ENCODE measurements at regions not wholly inside any gene's neighbourhood (a gene's known extent, or its start where the extent isn't known, plus 50 kb on each side); places are given as distances from the start of the nearest gene placed in this dataset.

DNA sequence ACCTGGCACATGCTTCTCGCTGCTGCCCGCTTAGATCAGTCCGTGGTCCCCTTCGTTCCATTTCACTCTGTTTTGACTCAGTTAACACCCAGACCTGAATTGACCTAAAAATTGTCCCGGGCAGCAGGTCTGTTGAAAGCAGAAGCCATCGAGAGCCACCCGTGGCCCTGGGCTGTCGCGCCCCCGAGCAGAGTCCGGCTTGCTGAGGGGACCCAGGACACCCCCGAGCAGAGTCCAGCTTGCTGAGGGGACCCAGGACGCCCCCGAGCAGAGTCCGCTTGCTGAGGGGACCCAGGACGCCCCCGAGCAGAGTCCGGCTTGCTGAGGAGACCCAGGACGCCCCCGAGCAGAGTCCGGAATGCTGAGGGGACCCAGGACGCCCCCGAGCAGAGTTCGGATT is 50.2 kb upstream of the GALNT9 start:
- Histone ChIP-seq H4K5ac (ENCODE audit: low read depth, low read length) (no peak overlapping the region), H3K27ac (ENCODE audit: insufficient read depth, low read length) (no peak overlapping the region), H3K23ac (ENCODE audit: low read depth, low read length) (no peak overlapping the region), H2AK5ac (ENCODE audit: low read depth, low read length) (no peak overlapping the region), H4K91ac (ENCODE audit: insufficient read depth, low read depth, low read length) (no peak overlapping the region), H3K4me2 (ENCODE audit: low read depth, low read length) (no peak overlapping the region), H3K9ac (ENCODE audit: low read depth, low read length) (no peak overlapping the region), H2BK15ac (ENCODE audit: low read depth, low read length) (no peak overlapping the region), H3K36me3 (ENCODE audit: control insufficient read depth, insufficient read depth, low read length) (no peaks in the 10 kb centered on the region), H2BK5ac (ENCODE audit: low read depth, low read length, poor library complexity, severe bottlenecking) (no peak overlapping the region), H3K56ac (ENCODE audit: extremely low read depth, insufficient read depth, low read length) (no peak overlapping the region), H3K4me3 (ENCODE audit: insufficient read depth, low read depth, low read length) (no peak overlapping the region), H3K27me3 (ENCODE audit: control insufficient read depth, insufficient read depth, low read length) (peaks cover 17% of the 10 kb centered on the region; the same call in 1 of the 2 replicates), H3K4me1 (ENCODE audit: control insufficient read depth, insufficient read depth, low read length) (no peaks in the 10 kb centered on the region), H2AFZ (replicated peaks; ENCODE audit: low read length, poor library complexity) (no peak overlapping the region), H2BK120ac (ENCODE audit: low read depth, low read length) (no peak overlapping the region), H3K9me1 (ENCODE audit: insufficient read depth, low read length) (no peaks in the 10 kb centered on the region), H3K79me1 (ENCODE audit: low read depth in 1 of 2, low read length in 2 of 2) (no peaks in the 10 kb centered on the region), H4K20me1 (ENCODE audit: insufficient read depth, low read length) (no peaks in the 10 kb centered on the region), H2BK20ac (ENCODE audit: low read depth, low read length) (no peak overlapping the region), H3K9me3 (ENCODE audit: control insufficient read depth, insufficient read depth, low read length) (no peaks in the 10 kb centered on the region), H3K14ac (replicated peaks; ENCODE audit: low read depth, low read length) (no peak overlapping the region), H2AK9ac (replicated peaks; ENCODE audit: low read depth, low read length, poor library complexity) (no peak overlapping the region), H3K18ac (ENCODE audit: low read depth, low read length) (no peak overlapping the region), H3K4ac (ENCODE audit: low read depth, low read length) (no peak overlapping the region), H4K8ac (ENCODE audit: low read depth in 2 of 2, low read length in 2 of 2) (no peak overlapping the region)
- POLR2A ChIA-PET (ENCODE audit: unreplicated experiment): no interaction called here
- no TSS peak for BruUV-seq (replicated peaks)
- CTCF ChIA-PET: interaction anchor here (0.7 kb wide), 1 partner anchor 508 kb away, joined by 3 read pairs; no protein-coding TSS in a partner anchor
- intact Hi-C loops (cut with micrococcal nuclease) (no loop called here), in situ Hi-C loops (cut with MboI; ENCODE audit: low sequenced_read_pairs) (no loop called here), dilution Hi-C loops (cut with HindIII; ENCODE audit: low sequenced_read_pairs, unreplicated experiment) (no loop called here)
- no peak for DNase-seq
- no peak for TF ChIP-seq CHD1 (IDR thresholded peaks at IDR 0.05; ENCODE audit: low read depth, low read length)
- no peak for TF ChIP-seq NFE2L2 (IDR thresholded peaks at IDR 0.05; ENCODE audit: low read depth, low read length)
- TF ChIP-seq MAFK (IDR thresholded peaks at IDR 0.05; ENCODE audit: low read depth, low read length): no peak
- TF ChIP-seq, protein P1, sequence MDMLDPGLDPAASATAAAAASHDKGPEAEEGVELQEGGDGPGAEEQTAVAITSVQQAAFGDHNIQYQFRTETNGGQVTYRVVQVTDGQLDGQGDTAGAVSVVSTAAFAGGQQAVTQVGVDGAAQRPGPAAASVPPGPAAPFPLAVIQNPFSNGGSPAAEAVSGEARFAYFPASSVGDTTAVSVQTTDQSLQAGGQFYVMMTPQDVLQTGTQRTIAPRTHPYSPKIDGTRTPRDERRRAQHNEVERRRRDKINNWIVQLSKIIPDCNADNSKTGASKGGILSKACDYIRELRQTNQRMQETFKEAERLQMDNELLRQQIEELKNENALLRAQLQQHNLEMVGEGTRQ (IDR thresholded peaks at IDR 0.05; ENCODE audit: low read depth, low read length): no peak
- TF ChIP-seq, protein P2, sequence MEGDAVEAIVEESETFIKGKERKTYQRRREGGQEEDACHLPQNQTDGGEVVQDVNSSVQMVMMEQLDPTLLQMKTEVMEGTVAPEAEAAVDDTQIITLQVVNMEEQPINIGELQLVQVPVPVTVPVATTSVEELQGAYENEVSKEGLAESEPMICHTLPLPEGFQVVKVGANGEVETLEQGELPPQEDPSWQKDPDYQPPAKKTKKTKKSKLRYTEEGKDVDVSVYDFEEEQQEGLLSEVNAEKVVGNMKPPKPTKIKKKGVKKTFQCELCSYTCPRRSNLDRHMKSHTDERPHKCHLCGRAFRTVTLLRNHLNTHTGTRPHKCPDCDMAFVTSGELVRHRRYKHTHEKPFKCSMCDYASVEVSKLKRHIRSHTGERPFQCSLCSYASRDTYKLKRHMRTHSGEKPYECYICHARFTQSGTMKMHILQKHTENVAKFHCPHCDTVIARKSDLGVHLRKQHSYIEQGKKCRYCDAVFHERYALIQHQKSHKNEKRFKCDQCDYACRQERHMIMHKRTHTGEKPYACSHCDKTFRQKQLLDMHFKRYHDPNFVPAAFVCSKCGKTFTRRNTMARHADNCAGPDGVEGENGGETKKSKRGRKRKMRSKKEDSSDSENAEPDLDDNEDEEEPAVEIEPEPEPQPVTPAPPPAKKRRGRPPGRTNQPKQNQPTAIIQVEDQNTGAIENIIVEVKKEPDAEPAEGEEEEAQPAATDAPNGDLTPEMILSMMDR (conservative IDR thresholded peaks at IDR 0.05; ENCODE audit: low read depth, low read length): no peak
- TF ChIP-seq RFX5 (IDR thresholded peaks at IDR 0.05; ENCODE audit: low read depth, low read length): no peak
- TF ChIP-seq, protein P3, sequence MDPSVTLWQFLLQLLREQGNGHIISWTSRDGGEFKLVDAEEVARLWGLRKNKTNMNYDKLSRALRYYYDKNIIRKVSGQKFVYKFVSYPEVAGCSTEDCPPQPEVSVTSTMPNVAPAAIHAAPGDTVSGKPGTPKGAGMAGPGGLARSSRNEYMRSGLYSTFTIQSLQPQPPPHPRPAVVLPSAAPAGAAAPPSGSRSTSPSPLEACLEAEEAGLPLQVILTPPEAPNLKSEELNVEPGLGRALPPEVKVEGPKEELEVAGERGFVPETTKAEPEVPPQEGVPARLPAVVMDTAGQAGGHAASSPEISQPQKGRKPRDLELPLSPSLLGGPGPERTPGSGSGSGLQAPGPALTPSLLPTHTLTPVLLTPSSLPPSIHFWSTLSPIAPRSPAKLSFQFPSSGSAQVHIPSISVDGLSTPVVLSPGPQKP (IDR thresholded peaks at IDR 0.05; ENCODE audit: borderline replicate concordance, low read depth, low read length): no peak
- TF ChIP-seq RAD21 (IDR thresholded peaks at IDR 0.05; ENCODE audit: low read length): no peak
- TF ChIP-seq CEBPB (IDR thresholded peaks at IDR 0.05; ENCODE audit: low read depth, low read length): no peak
- TF ChIP-seq FOS (IDR thresholded peaks at IDR 0.05; ENCODE audit: low read depth, low read length): no peak
- no peak for TF ChIP-seq BHLHE40 (IDR thresholded peaks at IDR 0.05; ENCODE audit: low read depth, low read length)
- no peak for TF ChIP-seq RCOR1 (IDR thresholded peaks at IDR 0.05; ENCODE audit: insufficient replicate concordance, low read length)
- no peak for TF ChIP-seq MAZ (IDR thresholded peaks at IDR 0.05; ENCODE audit: borderline replicate concordance, low read depth, low read length)
- no peak for TF ChIP-seq MXI1 (IDR thresholded peaks at IDR 0.05; ENCODE audit: borderline replicate concordance, low read depth, low read length)
- TF ChIP-seq POLR2A (IDR thresholded peaks at IDR 0.05; ENCODE audit: low read depth, low read length): no peak
- TF ChIP-seq SMC3 (IDR thresholded peaks at IDR 0.05; ENCODE audit: low read depth, low read length): no peak
- 75% methylated on average over 10 of the region's 24 CpGs; no CpG with 5 or more reads in 1 of the 2 experiments for WGBS, 2 experiments (ENCODE audit: extremely low coverage in 2 of 2, insufficient read length in 1 of 2)
- no peak for ATAC-seq (ENCODE audit: low read depth)

Data from IMR-90 (cell line).